GM12878 (cell line): ENCODE measurements at regions not wholly inside any gene's neighbourhood (a gene's known extent, or its start where the extent isn't known, plus 50 kb on each side); places are given as distances from the start of the nearest gene placed in this dataset.

Experiments used
- ATAC-seq: fragments of 200-7000 bp; cut with Tn5 transposase; 3 replicates; pipeline ENCODE4 v1.9.1; 2020; ENCODE audit warnings: mild to moderate bottlenecking, moderate library complexity
- BruUV-seq: library from RNA; stranded (reverse); fragments of 400-500 nt; replicated peaks from 2 replicates; lab custom pipeline; 2021; lab: Mats Ljungman, UMichigan
- CTCF ChIA-PET: fragments of 300-600 bp; sonication (Branson Sonifier 250); formaldehyde crosslinking; extraction: SDS; loops from one replicate; lab custom pipeline; 2021; ENCODE audit warnings: inconsistent platforms; lab: Yijun Ruan, JAX
- POLR2A ChIA-PET: fragments of 350-600 bp; formaldehyde crosslinking; extraction: SDS; loops from one replicate; lab custom pipeline; 2021; ENCODE audit warnings: inconsistent platforms; lab: Charles Lee
- RAD21 ChIA-PET: fragments of 300-600 bp; sonication (Branson Sonifier 250); formaldehyde crosslinking; loops from one replicate; lab custom pipeline; 2023; ENCODE audit warnings: antibody characterized with exemption; ENCODE audit not compliant: unreplicated experiment; lab: Charles Lee
- SMC1A ChIA-PET: fragments of 300-600 bp; sonication (Branson Sonifier 250); formaldehyde crosslinking; loops from one replicate; lab custom pipeline; 2023; ENCODE audit not compliant: unreplicated experiment, uncharacterized antibody; lab: Charles Lee
- DNase-seq: peaks from one replicate; pipeline ENCODE4 v3.0.0-alpha.2; 2011; ENCODE audit warnings: low read depth, low spot score
- FAIRE-seq: peaks from 3 replicates; lab custom pipeline; 2011; peaks lifted over from hg19 to GRCh38; lab: Jason Lieb, UNC
- H2AFZ ChIP-seq: 2 replicates; pipeline ENCODE4 v1.6.0; 2011; ENCODE audit warnings: low read depth, low read length, control low read depth; ENCODE audit not compliant: control insufficient read depth
- H3K27ac ChIP-seq: 2 replicates; pipeline ENCODE4 v1.5.1; 2011; ENCODE audit warnings: control low read depth; ENCODE audit not compliant: control insufficient read depth, insufficient read depth
- H3K27me3 ChIP-seq, 2 experiments: replicated peaks in 1 of 2; 2 replicates each; pipeline versions ENCODE4 v1.6.0 to v1.6.1; 2011; ENCODE audit warnings: low read length in 1 of 2; ENCODE audit not compliant: control insufficient read depth in 2 of 2, insufficient read depth in 2 of 2
- H3K36me3 ChIP-seq, 2 experiments: 2 replicates each; pipeline ENCODE4 v1.5.1; 2011; ENCODE audit warnings: low read length in 1 of 2; ENCODE audit not compliant: control insufficient read depth in 2 of 2, insufficient read depth in 2 of 2
- H3K4me1 ChIP-seq: 2 replicates; pipeline ENCODE4 v1.6.1; 2011; ENCODE audit warnings: mild to moderate bottlenecking, low read length, moderate library complexity, mixed read lengths; ENCODE audit not compliant: control insufficient read depth, insufficient read depth
- H3K4me2 ChIP-seq: 2 replicates; pipeline ENCODE4 v1.6.0; 2011; ENCODE audit warnings: control low read depth; ENCODE audit not compliant: control insufficient read depth, insufficient read depth
- H3K4me3 ChIP-seq: fragments of 200-600 bp; sonication (generic); 2 replicates; pipeline ENCODE4 v1.5.1; 2016
- H3K79me2 ChIP-seq: 2 replicates; pipeline ENCODE4 v1.6.0; 2011; ENCODE audit warnings: low read length; ENCODE audit not compliant: control insufficient read depth, insufficient read depth
- H3K9ac ChIP-seq: 2 replicates; pipeline ENCODE4 v1.8.0; 2011; ENCODE audit warnings: low read length, control low read depth, mixed read lengths; ENCODE audit not compliant: control insufficient read depth, insufficient read depth
- H3K9me3 ChIP-seq: replicated peaks from 3 replicates; pipeline ENCODE4 v1.5.1; 2011; ENCODE audit warnings: mild to moderate bottlenecking, low read length; ENCODE audit not compliant: control insufficient read depth, insufficient read depth
- H4K20me1 ChIP-seq: 2 replicates; pipeline ENCODE4 v1.6.0; 2011; ENCODE audit not compliant: control insufficient read depth, insufficient read depth
- ETV6 ChIP-seq, 2 experiments: fragments of 450-650 bp in 1 of 2; IDR thresholded peaks in 1 of 2; conservative IDR thresholded peaks in 1 of 2; 2 replicates each; pipeline ENCODE4 v1.6.1; 2014; ENCODE audit warnings: antibody characterized with exemption in 1 of 2, borderline replicate concordance in 1 of 2, low read depth in 1 of 2, mild to moderate bottlenecking in 1 of 2, moderate library complexity in 1 of 2
- KLF5 ChIP-seq: fragments of 450-650 bp; IDR thresholded peaks from 2 replicates; pipeline ENCODE4 v1.6.1; 2014; ENCODE audit warnings: mild to moderate bottlenecking; ENCODE audit not compliant: partially characterized antibody
- NR2C1 ChIP-seq: fragments of 450-650 bp; IDR thresholded peaks from 2 replicates; pipeline ENCODE4 v1.6.1; 2017; ENCODE audit warnings: antibody characterized with exemption, mild to moderate bottlenecking, moderate library complexity
- NR2F1 ChIP-seq: fragments of 450-650 bp; conservative IDR thresholded peaks from 2 replicates; pipeline ENCODE4 v1.6.1; 2017; ENCODE audit warnings: mild to moderate bottlenecking
- RAD21 ChIP-seq: IDR thresholded peaks from 2 replicates; pipeline ENCODE4 v1.6.1; 2011; ENCODE audit warnings: mild to moderate bottlenecking, low read depth, low read length, moderate library complexity; ENCODE audit not compliant: insufficient read depth
- SMAD1 ChIP-seq: fragments of 450-650 bp; IDR thresholded peaks from 2 replicates; pipeline ENCODE4 v1.6.1; 2018; ENCODE audit warnings: mild to moderate bottlenecking, low read depth; ENCODE audit not compliant: partially characterized antibody
- TCF3 ChIP-seq: IDR thresholded peaks from 2 replicates; pipeline ENCODE4 v1.6.1; 2012; ENCODE audit warnings: low read depth, mild to moderate bottlenecking, low read length, borderline replicate concordance; ENCODE audit not compliant: insufficient read depth
- ZNF24 ChIP-seq: fragments of 450-650 bp; IDR thresholded peaks from 2 replicates; pipeline ENCODE4 v1.6.1; 2017; ENCODE audit warnings: antibody characterized with exemption, mild to moderate bottlenecking
- ZNF622 ChIP-seq: fragments of 450-650 bp; IDR thresholded peaks from 2 replicates; pipeline ENCODE4 v1.6.1; 2017; ENCODE audit warnings: mild to moderate bottlenecking, inconsistent platforms
- WGBS: methylation state at CpG from one replicate; pipeline ENCODE4 v1.1.6; 2016; ENCODE audit warnings: low lambda C conversion rate; ENCODE audit not compliant: insufficient replicate concordance, insufficient coverage; ENCODE audit errors: missing lambda C conversion rate; 5-methylcytosine and 5-hydroxymethylcytosine counted together
- in situ Hi-C: fragments of 300-500 bp; cut with MboI; formaldehyde crosslinking; loops from 9 replicates; pipeline ENCODE4 v1.14.3; 2018; ENCODE audit warnings: mixed read lengths
- intact Hi-C: fragments of 100-400 bp; cut with micrococcal nuclease; formaldehyde crosslinking; loops from one replicate; pipeline ENCODE4 v1.14.2; 2022; ENCODE audit not compliant: unreplicated experiment
- TF ChIP-seq, protein P1 (sequence below): fragments of 450-650 bp; formaldehyde crosslinking; IDR thresholded peaks from 2 replicates; pipeline ENCODE4 v1.5.0; 2022; ENCODE audit warnings: mild to moderate bottlenecking, missing genetic modification characterization
- TF ChIP-seq, protein P2 (sequence below): fragments of 450-650 bp; IDR thresholded peaks from 2 replicates; pipeline ENCODE4 v1.6.1; 2016; ENCODE audit warnings: mild to moderate bottlenecking
- TF ChIP-seq, protein P3 (sequence below): fragments of 450-650 bp; IDR thresholded peaks from 2 replicates; pipeline ENCODE4 v1.6.1; 2016; ENCODE audit warnings: mild to moderate bottlenecking

DNA sequence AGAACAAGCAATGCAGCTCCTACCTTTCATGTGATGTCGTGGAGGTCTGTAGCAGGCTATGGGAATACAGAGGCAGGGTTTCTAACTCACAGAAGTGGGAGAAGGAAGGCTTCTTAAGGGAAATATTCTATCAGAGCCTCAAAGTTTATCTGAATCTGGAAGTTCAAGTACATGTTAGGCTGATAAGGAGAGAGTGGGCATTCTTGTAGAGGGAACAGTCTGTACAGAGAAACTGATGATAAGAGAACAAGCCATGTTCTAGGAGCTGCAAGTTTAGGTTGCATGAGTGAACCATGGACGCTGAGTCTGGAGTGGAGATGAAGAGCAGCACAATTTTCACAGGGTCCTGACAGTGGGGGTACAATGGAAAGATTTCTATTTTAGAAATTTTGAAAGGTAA is 344.0 kb downstream of the CHRM3 start (continued):
- TF ChIP-seq, protein P1, sequence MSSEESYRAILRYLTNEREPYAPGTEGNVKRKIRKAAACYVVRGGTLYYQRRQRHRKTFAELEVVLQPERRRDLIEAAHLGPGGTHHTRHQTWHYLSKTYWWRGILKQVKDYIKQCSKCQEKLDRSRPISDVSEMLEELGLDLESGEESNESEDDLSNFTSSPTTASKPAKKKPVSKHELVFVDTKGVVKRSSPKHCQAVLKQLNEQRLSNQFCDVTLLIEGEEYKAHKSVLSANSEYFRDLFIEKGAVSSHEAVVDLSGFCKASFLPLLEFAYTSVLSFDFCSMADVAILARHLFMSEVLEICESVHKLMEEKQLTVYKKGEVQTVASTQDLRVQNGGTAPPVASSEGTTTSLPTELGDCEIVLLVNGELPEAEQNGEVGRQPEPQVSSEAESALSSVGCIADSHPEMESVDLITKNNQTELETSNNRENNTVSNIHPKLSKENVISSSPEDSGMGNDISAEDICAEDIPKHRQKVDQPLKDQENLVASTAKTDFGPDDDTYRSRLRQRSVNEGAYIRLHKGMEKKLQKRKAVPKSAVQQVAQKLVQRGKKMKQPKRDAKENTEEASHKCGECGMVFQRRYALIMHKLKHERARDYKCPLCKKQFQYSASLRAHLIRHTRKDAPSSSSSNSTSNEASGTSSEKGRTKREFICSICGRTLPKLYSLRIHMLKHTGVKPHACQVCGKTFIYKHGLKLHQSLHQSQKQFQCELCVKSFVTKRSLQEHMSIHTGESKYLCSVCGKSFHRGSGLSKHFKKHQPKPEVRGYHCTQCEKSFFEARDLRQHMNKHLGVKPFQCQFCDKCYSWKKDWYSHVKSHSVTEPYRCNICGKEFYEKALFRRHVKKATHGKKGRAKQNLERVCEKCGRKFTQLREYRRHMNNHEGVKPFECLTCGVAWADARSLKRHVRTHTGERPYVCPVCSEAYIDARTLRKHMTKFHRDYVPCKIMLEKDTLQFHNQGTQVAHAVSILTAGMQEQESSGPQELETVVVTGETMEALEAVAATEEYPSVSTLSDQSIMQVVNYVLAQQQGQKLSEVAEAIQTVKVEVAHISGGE (CRISPR knock-in tag), result no peak
- no peak for TF ChIP-seq RAD21
- TF ChIP-seq SMAD1, result no peak

DNA sequence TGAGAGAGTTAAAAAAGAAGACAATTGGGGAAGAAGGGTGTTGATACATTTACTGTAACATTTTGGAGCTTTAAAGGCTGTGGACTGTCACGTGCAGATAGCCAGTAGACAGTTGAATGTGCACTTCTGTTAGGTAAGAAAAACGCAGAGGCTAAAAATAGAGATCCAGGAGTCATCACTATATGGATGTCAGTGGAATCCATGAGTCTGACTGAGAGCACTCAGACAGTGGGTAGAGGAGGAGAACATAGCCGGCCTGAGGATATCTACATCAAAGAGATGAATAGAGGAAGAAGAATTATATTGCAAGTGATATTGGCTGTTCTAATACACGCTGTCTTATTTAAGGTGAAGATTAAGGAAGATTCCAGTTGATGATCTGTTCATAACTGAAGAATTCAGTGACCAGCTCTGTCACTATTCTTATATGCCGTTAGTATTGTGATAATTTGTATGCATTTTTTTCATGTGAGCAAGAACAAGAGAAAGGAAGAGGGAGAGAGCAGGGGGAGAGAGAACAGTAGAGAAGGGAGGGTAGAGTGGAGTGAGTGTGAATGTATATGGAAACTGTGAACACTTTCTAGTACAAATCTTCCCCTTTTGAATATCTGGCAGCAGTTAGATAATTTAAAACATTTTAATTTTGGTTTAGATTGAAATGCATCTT is 344.8 kb downstream of the CHRM3 start:
- no peaks in the 10 kb centered on the region for H3K36me3 ChIP-seq
- no peak for FAIRE-seq
- no peak for DNase-seq
- TF ChIP-seq KLF5, result no peak
- TF ChIP-seq, protein P2, sequence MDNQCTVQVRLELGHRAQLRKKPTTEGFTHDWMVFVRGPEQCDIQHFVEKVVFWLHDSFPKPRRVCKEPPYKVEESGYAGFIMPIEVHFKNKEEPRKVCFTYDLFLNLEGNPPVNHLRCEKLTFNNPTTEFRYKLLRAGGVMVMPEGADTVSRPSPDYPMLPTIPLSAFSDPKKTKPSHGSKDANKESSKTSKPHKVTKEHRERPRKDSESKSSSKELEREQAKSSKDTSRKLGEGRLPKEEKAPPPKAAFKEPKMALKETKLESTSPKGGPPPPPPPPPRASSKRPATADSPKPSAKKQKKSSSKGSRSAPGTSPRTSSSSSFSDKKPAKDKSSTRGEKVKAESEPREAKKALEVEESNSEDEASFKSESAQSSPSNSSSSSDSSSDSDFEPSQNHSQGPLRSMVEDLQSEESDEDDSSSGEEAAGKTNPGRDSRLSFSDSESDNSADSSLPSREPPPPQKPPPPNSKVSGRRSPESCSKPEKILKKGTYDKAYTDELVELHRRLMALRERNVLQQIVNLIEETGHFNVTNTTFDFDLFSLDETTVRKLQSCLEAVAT, result no peak
- TF ChIP-seq ZNF622, result no peak
- no peak for TF ChIP-seq ZNF24
- no peak for TF ChIP-seq NR2C1
- TF ChIP-seq, protein P3, sequence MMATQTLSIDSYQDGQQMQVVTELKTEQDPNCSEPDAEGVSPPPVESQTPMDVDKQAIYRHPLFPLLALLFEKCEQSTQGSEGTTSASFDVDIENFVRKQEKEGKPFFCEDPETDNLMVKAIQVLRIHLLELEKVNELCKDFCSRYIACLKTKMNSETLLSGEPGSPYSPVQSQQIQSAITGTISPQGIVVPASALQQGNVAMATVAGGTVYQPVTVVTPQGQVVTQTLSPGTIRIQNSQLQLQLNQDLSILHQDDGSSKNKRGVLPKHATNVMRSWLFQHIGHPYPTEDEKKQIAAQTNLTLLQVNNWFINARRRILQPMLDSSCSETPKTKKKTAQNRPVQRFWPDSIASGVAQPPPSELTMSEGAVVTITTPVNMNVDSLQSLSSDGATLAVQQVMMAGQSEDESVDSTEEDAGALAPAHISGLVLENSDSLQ, result no peak
- no peak for TF ChIP-seq TCF3
- TF ChIP-seq ETV6 (conservative IDR thresholded peaks at IDR 0.05 in 1 of 2, IDR thresholded peaks at IDR 0.05 in 1 of 2; ENCODE audit: borderline replicate concordance in 1 of 2, low read depth in 1 of 2), result no peak
- TF ChIP-seq NR2F1, result no peak
- H3K4me3 ChIP-seq, result no peak overlapping the region
- no peaks in the 10 kb centered on the region for H3K9me3 ChIP-seq
- intact Hi-C loops, result no loop called here
- no peak overlapping the region for H3K27ac ChIP-seq
- 13% methylated on average over 5 of the region's 5 CpGs for WGBS
- no peak overlapping the region for H3K9ac ChIP-seq
- H3K27me3 ChIP-seq, result no peaks in the 10 kb centered on the region
- no peaks in the 10 kb centered on the region for H3K79me2 ChIP-seq
- no peak overlapping the region for H2AFZ ChIP-seq
- RAD21 ChIA-PET, result no interaction called here
- SMC1A ChIA-PET, result no interaction called here
- no peaks in the 10 kb centered on the region for H4K20me1 ChIP-seq
- no peaks in the 10 kb centered on the region for H3K4me1 ChIP-seq
- in situ Hi-C loops, result no loop called here
- ATAC-seq, result no peak
- POLR2A ChIA-PET, result no interaction called here
- CTCF ChIA-PET, result no interaction called here
- no TSS peak for BruUV-seq
- no peak overlapping the region for H3K4me2 ChIP-seq
